OCI-LY1 (cell line): ENCODE measurements at regions not wholly inside any gene's neighbourhood (a gene's known extent, or its start where the extent isn't known, plus 50 kb on each side); places are given as distances from the start of the nearest gene placed in this dataset.

Experiments used
- CTCF ChIP-seq: fragments of 200-600 bp; sonication (generic), shearing (Covaris generic); IDR thresholded peaks from 2 replicates; pipeline ENCODE4 v1.5.1; 2017; ENCODE audit warnings: mild to moderate bottlenecking, antibody characterized with exemption, low read length, moderate library complexity, mixed read lengths
- EZH2 ChIP-seq: fragments of 200-600 bp; sonication (generic), shearing (Covaris generic); IDR thresholded peaks from 2 replicates; pipeline ENCODE4 v1.8.0; 2017; ENCODE audit warnings: borderline replicate concordance, mixed run types, mild to moderate bottlenecking, antibody characterized with exemption, low read length, moderate library complexity, mixed read lengths

- TF ChIP-seq CTCF (no peak), EZH2 (no peak)
Observed at GRCh38 chr9:129351058-129351641, 173.1 kb upstream of the IER5L start.
